GM19468 (cell line): ENCODE measurements at regions not wholly inside any gene's neighbourhood (a gene's known extent, or its start where the extent isn't known, plus 50 kb on each side); places are given as distances from the start of the nearest gene placed in this dataset.

Experiments
- ATAC-seq: cut with Tn5 transposase; IDR thresholded peaks from one replicate; pipeline ENCODE4 v1.9.1; 2021; ENCODE audit warnings: mild to moderate bottlenecking, moderate library complexity, moderate number of reproducible peaks; ENCODE audit not compliant: unreplicated experiment; ENCODE audit errors: extremely low read depth

- no peak for ATAC-seq
Measured at GRCh38 chr6:164283574-164283973, 869.1 kb downstream of the QKI start.

GRCh38 chr6:164276211-164276610 is 861.7 kb downstream of the QKI start:
- ATAC-seq, result no peak

- no peak for ATAC-seq
Measured at GRCh38 chr6:164275773-164276172, 861.3 kb downstream of the QKI start.

- no peak for ATAC-seq
Measured at GRCh38 chr6:164274493-164274892, 860.0 kb downstream of the QKI start.

GRCh38 chr6:164273491-164273890 is 859.0 kb downstream of the QKI start:
- no peak for ATAC-seq

GRCh38 chr6:164266851-164267250 is 852.3 kb downstream of the QKI start:
- no peak for ATAC-seq

- ATAC-seq, result no peak
Measured at GRCh38 chr6:164262348-164262747, 847.8 kb downstream of the QKI start.

- ATAC-seq, result no peak
Measured at GRCh38 chr6:164258421-164258820, 843.9 kb downstream of the QKI start.

- no peak for ATAC-seq
Measured at GRCh38 chr6:164252948-164253347, 838.4 kb downstream of the QKI start.

- ATAC-seq, result no peak
Measured at GRCh38 chr6:164252291-164252690, 837.8 kb downstream of the QKI start.

- no peak for ATAC-seq
Measured at GRCh38 chr6:164247106-164247505, 832.6 kb downstream of the QKI start.

- no peak for ATAC-seq
Measured at GRCh38 chr6:164246082-164246481, 831.6 kb downstream of the QKI start.

GRCh38 chr6:164243949-164244348 is 829.4 kb downstream of the QKI start:
- no peak for ATAC-seq

- ATAC-seq, result no peak
Measured at GRCh38 chr6:164243012-164243610, 828.6 kb downstream of the QKI start.

- no peak for ATAC-seq
Measured at GRCh38 chr6:164230804-164231203, 816.3 kb downstream of the QKI start.

- ATAC-seq, result no peak
Measured at GRCh38 chr6:164230259-164230658, 815.7 kb downstream of the QKI start.

GRCh38 chr6:164229716-164230115 is 815.2 kb downstream of the QKI start:
- no peak for ATAC-seq

GRCh38 chr6:164227952-164228522 is 813.5 kb downstream of the QKI start:
- no peak for ATAC-seq

- no peak for ATAC-seq
Measured at GRCh38 chr6:164216839-164217238, 802.3 kb downstream of the QKI start.

- ATAC-seq, result no peak
Measured at GRCh38 chr6:164216368-164216767, 801.9 kb downstream of the QKI start.

GRCh38 chr6:164214066-164214465 is 799.5 kb downstream of the QKI start:
- no peak for ATAC-seq

- no peak for ATAC-seq
Measured at GRCh38 chr6:164211254-164211653, 796.7 kb downstream of the QKI start.
